ENCODE measurements at regions not wholly inside any gene's neighbourhood (a gene's known extent, or its start where the extent isn't known, plus 50 kb on each side); places are given as distances from the start of the nearest gene placed in this dataset.

GRCh38 chr1:172753964-172754363 lies 95.1 kb downstream of the FASLG start:
- Histone ChIP-seq H3K9ac (ENCODE audit: low read length) (no peak overlapping the region), H3K4me1 (ENCODE audit: low read length) (no peaks in the 10 kb centered on the region), H4K20me1 (ENCODE audit: insufficient read depth, low read length) (no peaks in the 10 kb centered on the region), H3K4me2 (ENCODE audit: low read depth, low read length) (no peak overlapping the region), H2AFZ (ENCODE audit: low read length) (no peak overlapping the region), H3F3A (ENCODE audit: insufficient read depth, low read length) (no peaks in the 10 kb centered on the region), H3K36me3 (replicated peaks; ENCODE audit: insufficient read depth, low read length) (no peaks in the 10 kb centered on the region), H3K27ac (ENCODE audit: low read length) (no peak overlapping the region), H3K9me3 (replicated peaks; ENCODE audit: insufficient read depth, low read length) (no peaks in the 10 kb centered on the region), H3K4me3 (ENCODE audit: low read length) (no peak overlapping the region), H3K79me2 (ENCODE audit: low read length) (no peaks in the 10 kb centered on the region), H3K27me3 (replicated peaks; ENCODE audit: insufficient read depth, low read length) (peaks cover 77% of the 10 kb centered on the region), H3K9me2 (replicated peaks; ENCODE audit: insufficient read depth, low read length) (no peaks in the 10 kb centered on the region)
- no peak for DNase-seq
- no peak for TF ChIP-seq CTCF (IDR thresholded peaks at IDR 0.05; ENCODE audit: low read length)
- no peak for TF ChIP-seq EZH2 (optimal IDR thresholded peaks at IDR 0.05; ENCODE audit: low read depth, low read length)
- TF ChIP-seq EZH2phosphoT487 (IDR thresholded peaks at IDR 0.05; ENCODE audit: low read length) = no peak

DNA sequence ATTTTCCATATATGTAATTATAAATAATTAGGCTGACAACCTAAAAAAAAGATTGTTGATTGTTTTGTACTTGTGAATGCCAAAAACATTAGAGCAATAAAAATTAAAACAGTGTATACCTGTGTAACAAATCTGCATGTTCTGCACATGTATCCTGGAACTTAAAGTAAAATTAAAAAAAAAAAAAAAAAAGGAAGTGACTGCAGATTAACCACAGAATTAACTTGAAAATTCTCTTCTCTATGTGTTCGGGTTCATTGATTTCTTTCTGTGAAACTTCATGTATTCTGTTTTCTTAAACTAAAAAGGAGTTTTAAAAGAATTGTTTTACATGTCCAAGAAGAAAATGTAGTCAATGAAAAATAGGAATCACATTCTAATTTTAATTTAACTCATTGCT lies 95.7 kb downstream of the FASLG start:
- Histone ChIP-seq H3K79me2 (ENCODE audit: low read length) (no peaks in the 10 kb centered on the region), H4K20me1 (ENCODE audit: insufficient read depth, low read length) (no peaks in the 10 kb centered on the region), H3K4me1 (ENCODE audit: low read length) (no peaks in the 10 kb centered on the region), H3F3A (ENCODE audit: insufficient read depth, low read length) (no peaks in the 10 kb centered on the region), H3K4me3 (ENCODE audit: low read length) (no peak overlapping the region), H3K36me3 (replicated peaks; ENCODE audit: insufficient read depth, low read length) (no peaks in the 10 kb centered on the region), H3K9ac (ENCODE audit: low read length) (no peak overlapping the region), H3K27ac (ENCODE audit: low read length) (no peak overlapping the region), H2AFZ (ENCODE audit: low read length) (no peak overlapping the region), H3K9me3 (replicated peaks; ENCODE audit: insufficient read depth, low read length) (no peaks in the 10 kb centered on the region), H3K4me2 (ENCODE audit: low read depth, low read length) (no peak overlapping the region), H3K9me2 (replicated peaks; ENCODE audit: insufficient read depth, low read length) (no peaks in the 10 kb centered on the region), H3K27me3 (replicated peaks; ENCODE audit: insufficient read depth, low read length) (peaks cover 75% of the 10 kb centered on the region)
- DNase-seq = no peak
- TF ChIP-seq CTCF (IDR thresholded peaks at IDR 0.05; ENCODE audit: low read length) = no peak
- no peak for TF ChIP-seq EZH2 (optimal IDR thresholded peaks at IDR 0.05; ENCODE audit: low read depth, low read length)

GRCh38 chr1:172755099-172755498 lies 96.2 kb downstream of the FASLG start:
- H2AFZ ChIP-seq (ENCODE audit: low read length) = no peak overlapping the region

More at GRCh38 chr1:172755099-172755498, 96.2 kb downstream of the FASLG start:
- Histone ChIP-seq H3K36me3 (replicated peaks; ENCODE audit: insufficient read depth, low read length) (no peaks in the 10 kb centered on the region), H3K4me1 (ENCODE audit: low read length) (no peaks in the 10 kb centered on the region), H3K9me2 (replicated peaks; ENCODE audit: insufficient read depth, low read length) (no peaks in the 10 kb centered on the region), H3K9me3 (replicated peaks; ENCODE audit: insufficient read depth, low read length) (no peaks in the 10 kb centered on the region), H3F3A (ENCODE audit: insufficient read depth, low read length) (no peaks in the 10 kb centered on the region), H4K20me1 (ENCODE audit: insufficient read depth, low read length) (no peaks in the 10 kb centered on the region), H3K4me3 (ENCODE audit: low read length) (no peak overlapping the region), H3K27ac (ENCODE audit: low read length) (no peak overlapping the region), H3K27me3 (replicated peaks; ENCODE audit: insufficient read depth, low read length) (peaks cover 70% of the 10 kb centered on the region), H3K79me2 (ENCODE audit: low read length) (no peaks in the 10 kb centered on the region), H3K9ac (ENCODE audit: low read length) (no peak overlapping the region), H3K4me2 (ENCODE audit: low read depth, low read length) (no peak overlapping the region)
- TF ChIP-seq EZH2 (optimal IDR thresholded peaks at IDR 0.05; ENCODE audit: low read depth, low read length) (no peak), CTCF (IDR thresholded peaks at IDR 0.05; ENCODE audit: low read length) (no peak), EZH2phosphoT487 (IDR thresholded peaks at IDR 0.05; ENCODE audit: low read length) (no peak)
- no peak for DNase-seq

Measured in MM.1S (cell line).